ENCODE measurements at regions not wholly inside any gene's neighbourhood (a gene's known extent, or its start where the extent isn't known, plus 50 kb on each side); places are given as distances from the start of the nearest gene placed in this dataset.

DNA sequence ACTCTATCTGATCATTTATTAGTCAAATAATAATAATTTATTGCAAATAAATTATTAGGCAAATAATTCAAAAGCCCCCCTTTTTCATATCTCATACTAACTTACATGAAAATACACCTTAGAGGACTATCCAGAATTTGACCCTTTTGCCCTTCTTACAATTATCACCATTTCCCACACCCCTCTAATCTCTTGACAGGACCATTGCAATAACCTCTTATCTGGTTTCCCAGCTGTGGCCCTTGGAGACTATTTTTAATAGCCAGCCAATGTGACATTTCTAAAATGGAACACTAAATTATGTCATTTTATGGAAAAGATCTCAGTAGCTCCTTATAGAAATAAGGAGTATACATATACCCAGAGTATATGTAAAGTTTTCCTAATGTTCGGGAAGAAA, 588.4 kb upstream of the COX7C start:
- intact Hi-C loops (cut with micrococcal nuclease; ENCODE audit: unreplicated experiment): no loop called here
- peaks cover 18% of the 10 kb centered on the region for H3K4me1 Mint-ChIP-seq (ENCODE audit: low read depth, unreplicated experiment)
- no TSS peak for BruUV-seq (replicated peaks)
- no peaks in the 10 kb centered on the region for H3K36me3 Mint-ChIP-seq (ENCODE audit: insufficient read depth, unreplicated experiment)
- H3K4me3 Mint-ChIP-seq (ENCODE audit: low read depth, unreplicated experiment): no peak overlapping the region
- TF ChIP-seq, protein P1, sequence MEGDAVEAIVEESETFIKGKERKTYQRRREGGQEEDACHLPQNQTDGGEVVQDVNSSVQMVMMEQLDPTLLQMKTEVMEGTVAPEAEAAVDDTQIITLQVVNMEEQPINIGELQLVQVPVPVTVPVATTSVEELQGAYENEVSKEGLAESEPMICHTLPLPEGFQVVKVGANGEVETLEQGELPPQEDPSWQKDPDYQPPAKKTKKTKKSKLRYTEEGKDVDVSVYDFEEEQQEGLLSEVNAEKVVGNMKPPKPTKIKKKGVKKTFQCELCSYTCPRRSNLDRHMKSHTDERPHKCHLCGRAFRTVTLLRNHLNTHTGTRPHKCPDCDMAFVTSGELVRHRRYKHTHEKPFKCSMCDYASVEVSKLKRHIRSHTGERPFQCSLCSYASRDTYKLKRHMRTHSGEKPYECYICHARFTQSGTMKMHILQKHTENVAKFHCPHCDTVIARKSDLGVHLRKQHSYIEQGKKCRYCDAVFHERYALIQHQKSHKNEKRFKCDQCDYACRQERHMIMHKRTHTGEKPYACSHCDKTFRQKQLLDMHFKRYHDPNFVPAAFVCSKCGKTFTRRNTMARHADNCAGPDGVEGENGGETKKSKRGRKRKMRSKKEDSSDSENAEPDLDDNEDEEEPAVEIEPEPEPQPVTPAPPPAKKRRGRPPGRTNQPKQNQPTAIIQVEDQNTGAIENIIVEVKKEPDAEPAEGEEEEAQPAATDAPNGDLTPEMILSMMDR (IDR thresholded peaks at IDR 0.05; ENCODE audit: unreplicated experiment): no peak
- no peak for DNase-seq
- CTCF ChIA-PET: no interaction called here
- H3K9me3 Mint-ChIP-seq (ENCODE audit: low read depth, unreplicated experiment): no peaks in the 10 kb centered on the region
- H3K27me3 Mint-ChIP-seq (ENCODE audit: unreplicated experiment): no peaks in the 10 kb centered on the region
- no peak overlapping the region for H3K27ac Mint-ChIP-seq (ENCODE audit: unreplicated experiment)

GRCh38 chr5:86030753-86031152, 587.0 kb upstream of the COX7C start:
- intact Hi-C loops (cut with micrococcal nuclease; ENCODE audit: unreplicated experiment): no loop called here
- Mint-ChIP-seq H3K36me3 (ENCODE audit: insufficient read depth, unreplicated experiment) (no peaks in the 10 kb centered on the region), H3K27ac (ENCODE audit: unreplicated experiment) (no peak overlapping the region), H3K27me3 (ENCODE audit: unreplicated experiment) (no peaks in the 10 kb centered on the region), H3K9me3 (ENCODE audit: low read depth, unreplicated experiment) (no peaks in the 10 kb centered on the region), H3K4me1 (ENCODE audit: low read depth, unreplicated experiment) (peaks cover 18% of the 10 kb centered on the region), H3K4me3 (ENCODE audit: low read depth, unreplicated experiment) (no peak overlapping the region)
- no TSS peak for BruUV-seq (replicated peaks)
- no peak for DNase-seq
- TF ChIP-seq, protein P1 (IDR thresholded peaks at IDR 0.05; ENCODE audit: unreplicated experiment): no peak
- CTCF ChIA-PET: no interaction called here

- no peaks in the 10 kb centered on the region for H3K36me3 Mint-ChIP-seq (ENCODE audit: insufficient read depth, unreplicated experiment)
- TF ChIP-seq, protein P1 (IDR thresholded peaks at IDR 0.05; ENCODE audit: unreplicated experiment): no peak
- intact Hi-C loops (cut with micrococcal nuclease; ENCODE audit: unreplicated experiment): no loop called here
- H3K9me3 Mint-ChIP-seq (ENCODE audit: low read depth, unreplicated experiment): no peaks in the 10 kb centered on the region
- DNase-seq: no peak
- no peaks in the 10 kb centered on the region for H3K4me1 Mint-ChIP-seq (ENCODE audit: low read depth, unreplicated experiment)
- no TSS peak for BruUV-seq (replicated peaks)
- H3K4me3 Mint-ChIP-seq (ENCODE audit: low read depth, unreplicated experiment): no peak overlapping the region
- H3K27me3 Mint-ChIP-seq (ENCODE audit: unreplicated experiment): no peaks in the 10 kb centered on the region
- H3K27ac Mint-ChIP-seq (ENCODE audit: unreplicated experiment): no peak overlapping the region
- CTCF ChIA-PET: no interaction called here
Observed at GRCh38 chr5:86038566-86038965, 579.2 kb upstream of the COX7C start.

- Mint-ChIP-seq H3K36me3 (ENCODE audit: insufficient read depth, unreplicated experiment) (no peaks in the 10 kb centered on the region), H3K27me3 (ENCODE audit: unreplicated experiment) (no peaks in the 10 kb centered on the region), H3K4me3 (ENCODE audit: low read depth, unreplicated experiment) (no peak overlapping the region), H3K4me1 (ENCODE audit: low read depth, unreplicated experiment) (no peaks in the 10 kb centered on the region), H3K9me3 (ENCODE audit: low read depth, unreplicated experiment) (no peaks in the 10 kb centered on the region), H3K27ac (ENCODE audit: unreplicated experiment) (no peak overlapping the region)
- TF ChIP-seq, protein P1 (IDR thresholded peaks at IDR 0.05; ENCODE audit: unreplicated experiment): no peak
- intact Hi-C loops (cut with micrococcal nuclease; ENCODE audit: unreplicated experiment): no loop called here
- CTCF ChIA-PET: no interaction called here
- no TSS peak for BruUV-seq (replicated peaks)
- no peak for DNase-seq
Observed at GRCh38 chr5:86039351-86039750, 578.4 kb upstream of the COX7C start.

GRCh38 chr5:86070719-86071118, 547.0 kb upstream of the COX7C start:
- no TSS peak for BruUV-seq (replicated peaks)
- no peaks in the 10 kb centered on the region for H3K4me1 Mint-ChIP-seq (ENCODE audit: low read depth, unreplicated experiment)

More at GRCh38 chr5:86070719-86071118, 547.0 kb upstream of the COX7C start:
- Mint-ChIP-seq H3K27ac (ENCODE audit: unreplicated experiment) (no peak overlapping the region), H3K36me3 (ENCODE audit: insufficient read depth, unreplicated experiment) (no peaks in the 10 kb centered on the region), H3K27me3 (ENCODE audit: unreplicated experiment) (no peaks in the 10 kb centered on the region), H3K9me3 (ENCODE audit: low read depth, unreplicated experiment) (no peaks in the 10 kb centered on the region), H3K4me3 (ENCODE audit: low read depth, unreplicated experiment) (no peak overlapping the region)
- intact Hi-C loops (cut with micrococcal nuclease; ENCODE audit: unreplicated experiment): no loop called here
- TF ChIP-seq, protein P1 (IDR thresholded peaks at IDR 0.05; ENCODE audit: unreplicated experiment): no peak
- CTCF ChIA-PET: no interaction called here
- DNase-seq: no peak
